HCT116 (cell line): ENCODE measurements at regions not wholly inside any gene's neighbourhood (a gene's known extent, or its start where the extent isn't known, plus 50 kb on each side); places are given as distances from the start of the nearest gene placed in this dataset.

ENCODE experiments used
- ATAC-seq: fragments of 200-7000 bp; cut with Tn5 transposase; 2 replicates; pipeline ENCODE4 v1.9.1; 2020; ENCODE audit warnings: mild to moderate bottlenecking, moderate library complexity
- BruUV-seq: library from RNA; stranded (reverse); fragments of 400-500 nt; replicated peaks from 2 replicates; lab custom pipeline; 2021; lab: Mats Ljungman, UMichigan
- CTCF ChIA-PET: fragments of 300-600 bp; sonication (Branson Sonifier 250); formaldehyde crosslinking; loops from one replicate; lab custom pipeline; 2021; ENCODE audit warnings: antibody characterized with exemption; lab: Charles Lee
- POLR2A ChIA-PET: fragments of 300-600, 350-600 bp; sonication (Branson Sonifier 250); formaldehyde crosslinking; loops from one replicate; lab custom pipeline; 2021; ENCODE audit warnings: antibody characterized with exemption; lab: Charles Lee
- RAD21 ChIA-PET, 2 experiments: fragments of 300-600 bp; sonication (Branson Sonifier 250); formaldehyde crosslinking; loops; one replicate each; lab custom pipeline; 2023; ENCODE audit warnings: low total read pairs in 2 of 2; ENCODE audit not compliant: uncharacterized antibody in 2 of 2, unreplicated experiment in 2 of 2, low non-redundant PET in 1 of 2; lab: Charles Lee
- DNase-seq: peaks from one replicate; pipeline ENCODE4 v3.0.0-alpha.2; 2010; ENCODE audit warnings: low read depth, low spot score
- H2AFZ ChIP-seq: fragments of 200-600 bp; shearing (Covaris generic), sonication (generic); 2 replicates; pipeline ENCODE4 v1.6.1; 2017; ENCODE audit warnings: low read depth, mixed run types, mixed read lengths, antibody characterized with exemption, low read length; ENCODE audit not compliant: poor library complexity, severe bottlenecking
- H3K27ac ChIP-seq: 2 replicates; pipeline ENCODE4 v1.5.1; 2012; ENCODE audit warnings: low read depth, low read length
- H3K27me3 ChIP-seq: fragments of 200-600 bp; sonication (generic); 2 replicates; pipeline ENCODE4 v1.6.1; 2016; ENCODE audit warnings: mixed run types, low read length, mixed read lengths; ENCODE audit not compliant: insufficient read depth
- H3K36me3 ChIP-seq, 2 experiments: fragments of 200-500 bp in 1 of 2; fragments of 200-600 bp in 1 of 2; sonication (Bioruptor generic) in 1 of 2; sonication (generic) in 1 of 2; 2 replicates each; pipeline versions ENCODE4 v1.5.1 to v1.6.1; 2014 to 2016; ENCODE audit warnings: low read length in 2 of 2, inconsistent platforms in 1 of 2, mixed read lengths in 1 of 2, mixed run types in 1 of 2; ENCODE audit not compliant: insufficient read depth in 2 of 2, control insufficient read depth in 1 of 2
- H3K4me1 ChIP-seq, 2 experiments: fragments of 200-600 bp in 1 of 2; sonication (generic) in 1 of 2; 2 replicates each; pipeline versions ENCODE4 v1.5.1 to v1.6.1; 2012 to 2017; ENCODE audit warnings: low read length in 2 of 2, inconsistent platforms in 1 of 2, mild to moderate bottlenecking in 1 of 2, mixed read lengths in 1 of 2, mixed run types in 1 of 2, moderate library complexity in 1 of 2; ENCODE audit not compliant: insufficient read depth in 2 of 2, control insufficient read depth in 1 of 2
- H3K4me2 ChIP-seq: fragments of 200-600 bp; sonication (generic); 2 replicates; pipeline ENCODE4 v1.6.1; 2017; ENCODE audit warnings: mixed run types, low read length, mixed read lengths
- H3K4me3 ChIP-seq, 2 experiments: fragments of 200-600 bp in 1 of 2; sonication (generic) in 1 of 2; replicated peaks in 1 of 2; 2 replicates each; pipeline ENCODE4 v1.5.1; 2011 to 2016; ENCODE audit warnings: low read length in 2 of 2, control low read depth in 1 of 2, low read depth in 1 of 2, mild to moderate bottlenecking in 1 of 2, mixed read lengths in 1 of 2, mixed run types in 1 of 2
- H3K79me2 ChIP-seq: fragments of 200-600 bp; sonication (generic); 2 replicates; pipeline ENCODE4 v1.6.1; 2017; ENCODE audit warnings: mild to moderate bottlenecking, mixed run types, low read length, moderate library complexity, mixed read lengths; ENCODE audit not compliant: insufficient read depth
- H3K9ac ChIP-seq: fragments of 200-600 bp; sonication (generic); 2 replicates; pipeline ENCODE4 v1.6.1; 2016; ENCODE audit warnings: low read length, mixed read lengths
- H3K9me2 ChIP-seq: fragments of 200-600 bp; sonication (generic), shearing (Covaris generic); 2 replicates; pipeline ENCODE4 v1.6.1; 2017; ENCODE audit warnings: mixed run types, mild to moderate bottlenecking, moderate library complexity; ENCODE audit not compliant: insufficient read depth
- H3K9me3 ChIP-seq, 2 experiments: fragments of 200-500 bp in 1 of 2; fragments of 200-600 bp in 1 of 2; sonication (Bioruptor generic) in 1 of 2; sonication (generic) in 1 of 2; 2 replicates each; pipeline ENCODE4 v1.6.1; 2014 to 2017; ENCODE audit warnings: low read length in 2 of 2, mixed read lengths in 2 of 2, inconsistent platforms in 1 of 2, low read depth in 1 of 2, mild to moderate bottlenecking in 1 of 2, mixed run types in 1 of 2, moderate library complexity in 1 of 2; ENCODE audit not compliant: control insufficient read depth in 1 of 2, insufficient read depth in 1 of 2
- H4K20me1 ChIP-seq: fragments of 200-600 bp; sonication (generic), shearing (Covaris generic); 2 replicates; pipeline ENCODE4 v1.6.1; 2017; ENCODE audit warnings: mixed run types, mild to moderate bottlenecking, moderate library complexity; ENCODE audit not compliant: insufficient read depth
- CEBPB ChIP-seq: IDR thresholded peaks from 2 replicates; pipeline ENCODE4 v1.6.1; 2012; ENCODE audit warnings: low read depth
- FOSL1 ChIP-seq: IDR thresholded peaks from 2 replicates; pipeline ENCODE4 v1.6.1; 2012; ENCODE audit warnings: low read depth
- JUND ChIP-seq: IDR thresholded peaks from 2 replicates; pipeline ENCODE4 v1.6.1; 2012
- POLR2AphosphoS5 ChIP-seq: IDR thresholded peaks from 2 replicates; pipeline ENCODE4 v1.6.1; 2011; ENCODE audit warnings: mild to moderate bottlenecking, low read depth, low read length, moderate library complexity
- SP1 ChIP-seq: IDR thresholded peaks from 2 replicates; pipeline ENCODE4 v1.6.1; 2012; ENCODE audit warnings: low read depth
- SRF ChIP-seq: IDR thresholded peaks from 2 replicates; pipeline ENCODE4 v1.6.1; 2012; ENCODE audit warnings: low read depth
- ZBTB33 ChIP-seq: IDR thresholded peaks from 2 replicates; pipeline ENCODE4 v1.6.1; 2011; ENCODE audit warnings: mild to moderate bottlenecking, low read length, moderate library complexity; ENCODE audit not compliant: insufficient replicate concordance; ENCODE audit errors: extremely low read depth
- intact Hi-C: fragments of 100-400 bp; cut with micrococcal nuclease; formaldehyde crosslinking; loops from 2 replicates; pipeline ENCODE4 v1.10.0; 2022
- TF ChIP-seq, protein P1 (sequence below), 3 experiments: fragments of 200-600 bp in 1 of 3; sonication (generic) in 1 of 3; IDR thresholded peaks in 2 of 3; conservative IDR thresholded peaks in 1 of 3; 2 replicates each; pipeline ENCODE4 v1.5.1; 2012 to 2017; ENCODE audit warnings: low read depth in 2 of 3, low read length in 2 of 3, antibody characterized with exemption in 1 of 3, borderline replicate concordance in 1 of 3, control low read depth in 1 of 3, mild to moderate bottlenecking in 1 of 3, mixed read lengths in 1 of 3, mixed run types in 1 of 3, moderate library complexity in 1 of 3; ENCODE audit not compliant: insufficient read depth in 1 of 3

DNA sequence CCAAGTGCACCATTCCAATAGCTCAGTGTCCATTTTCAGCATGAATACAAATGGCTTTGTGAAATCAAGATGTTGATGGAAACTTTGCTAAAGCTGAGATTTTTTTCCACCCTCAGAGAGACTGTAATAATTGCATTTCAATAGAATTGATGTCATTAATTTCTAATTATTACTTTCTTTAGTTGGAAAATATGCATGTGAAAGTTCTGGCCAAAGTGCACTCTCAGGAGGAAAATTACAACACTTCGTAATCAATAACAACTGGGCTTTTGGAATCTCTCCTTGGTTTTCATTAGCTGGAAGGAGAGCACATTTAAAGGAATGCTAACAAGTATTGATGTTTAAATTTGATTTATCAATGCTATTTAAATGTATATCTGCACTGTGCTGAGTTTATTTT is 529.5 kb upstream of the CDH8 start (continued):
- TF ChIP-seq SRF, result no peak

DNA sequence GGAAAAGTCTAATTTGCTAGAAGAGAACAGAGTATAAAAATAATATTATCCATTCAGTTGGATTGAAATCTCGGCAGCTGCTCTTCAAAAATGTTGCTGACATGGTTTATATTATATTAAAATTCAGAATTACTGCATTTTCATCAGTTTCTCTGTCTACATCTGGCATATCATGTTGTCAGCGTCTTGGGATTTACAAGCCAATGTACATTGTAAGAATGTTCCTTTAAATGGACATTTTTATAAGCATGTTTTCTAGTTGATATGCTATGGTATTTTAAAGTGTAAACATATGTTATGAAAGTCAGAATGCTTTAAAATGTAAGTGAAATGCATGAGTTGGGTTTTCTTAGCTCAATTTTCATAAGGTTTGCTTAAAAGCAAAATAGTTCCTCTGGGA is 528.1 kb upstream of the CDH8 start:
- H3K36me3 ChIP-seq, result no peaks in the 10 kb centered on the region
- no peaks in the 10 kb centered on the region for H3K27me3 ChIP-seq
- H3K4me2 ChIP-seq, result no peak overlapping the region
- H3K79me2 ChIP-seq, result no peaks in the 10 kb centered on the region
- intact Hi-C loops, result no loop called here
- H3K9ac ChIP-seq, result no peak overlapping the region
- no TSS peak for BruUV-seq
- H3K4me3 ChIP-seq, result no peak overlapping the region
- DNase-seq, result no peak
- no peak for ATAC-seq
- no peak overlapping the region for H3K27ac ChIP-seq
- ChIA-PET RAD21 (no interaction called here), POLR2A (no interaction called here), CTCF (no interaction called here)
- H3K9me2 ChIP-seq, result no peaks in the 10 kb centered on the region
- TF ChIP-seq POLR2AphosphoS5 (no peak), JUND (no peak), ZBTB33 (no peak), FOSL1 (no peak), CEBPB (no peak), SRF (no peak), SP1 (no peak)
- TF ChIP-seq, protein P1, sequence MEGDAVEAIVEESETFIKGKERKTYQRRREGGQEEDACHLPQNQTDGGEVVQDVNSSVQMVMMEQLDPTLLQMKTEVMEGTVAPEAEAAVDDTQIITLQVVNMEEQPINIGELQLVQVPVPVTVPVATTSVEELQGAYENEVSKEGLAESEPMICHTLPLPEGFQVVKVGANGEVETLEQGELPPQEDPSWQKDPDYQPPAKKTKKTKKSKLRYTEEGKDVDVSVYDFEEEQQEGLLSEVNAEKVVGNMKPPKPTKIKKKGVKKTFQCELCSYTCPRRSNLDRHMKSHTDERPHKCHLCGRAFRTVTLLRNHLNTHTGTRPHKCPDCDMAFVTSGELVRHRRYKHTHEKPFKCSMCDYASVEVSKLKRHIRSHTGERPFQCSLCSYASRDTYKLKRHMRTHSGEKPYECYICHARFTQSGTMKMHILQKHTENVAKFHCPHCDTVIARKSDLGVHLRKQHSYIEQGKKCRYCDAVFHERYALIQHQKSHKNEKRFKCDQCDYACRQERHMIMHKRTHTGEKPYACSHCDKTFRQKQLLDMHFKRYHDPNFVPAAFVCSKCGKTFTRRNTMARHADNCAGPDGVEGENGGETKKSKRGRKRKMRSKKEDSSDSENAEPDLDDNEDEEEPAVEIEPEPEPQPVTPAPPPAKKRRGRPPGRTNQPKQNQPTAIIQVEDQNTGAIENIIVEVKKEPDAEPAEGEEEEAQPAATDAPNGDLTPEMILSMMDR (IDR thresholded peaks at IDR 0.05 in 2 of 3, conservative IDR thresholded peaks at IDR 0.05 in 1 of 3; ENCODE audit: borderline replicate concordance in 1 of 3, insufficient read depth in 1 of 3, low read depth in 2 of 3, low read length in 2 of 3), result no peak
- no peaks in the 10 kb centered on the region for H4K20me1 ChIP-seq
- no peak overlapping the region for H2AFZ ChIP-seq
- no peaks in the 10 kb centered on the region for H3K4me1 ChIP-seq
- peaks cover 13 to 26% of the 10 kb centered on the region in 2 experiments; a peak in 2 of 4 replicates for H3K9me3 ChIP-seq
